ENCODE measurements at regions not wholly inside any gene's neighbourhood (a gene's known extent, or its start where the extent isn't known, plus 50 kb on each side); places are given as distances from the start of the nearest gene placed in this dataset.

- TF ChIP-seq CTCF (IDR thresholded peaks at IDR 0.05): no peak
- TF ChIP-seq POLR2A (IDR thresholded peaks at IDR 0.05; ENCODE audit: low read depth): no peak
- TF ChIP-seq EP300 (IDR thresholded peaks at IDR 0.05): no peak
- no peak for TF ChIP-seq POLR2AphosphoS5 (IDR thresholded peaks at IDR 0.05)
These were observed 317.5 kb downstream of the TOX3 start for GRCh38 chr16:52229471-52229870.
